HG02852 (cell line): ENCODE measurements at regions not wholly inside any gene's neighbourhood (a gene's known extent, or its start where the extent isn't known, plus 50 kb on each side); places are given as distances from the start of the nearest gene placed in this dataset.
"Not testable (repeated sequence)": the region's sequence is repeated elsewhere in the genome, so short reads cannot be mapped to it uniquely, and the experiment has no call there.

ENCODE experiments used
- ATAC-seq: cut with Tn5 transposase; IDR thresholded peaks from one replicate; pipeline ENCODE4 v1.9.1; 2021; ENCODE audit warnings: mild to moderate bottlenecking, moderate library complexity; ENCODE audit not compliant: unreplicated experiment

GRCh38 chr5:17120209-17120608, 97.2 kb upstream of the BASP1 start:
- no peak for ATAC-seq

GRCh38 chr5:17121776-17122175, 95.7 kb upstream of the BASP1 start:
- ATAC-seq: no peak

- no peak for ATAC-seq
Measured at GRCh38 chr5:17123010-17123409, 94.4 kb upstream of the BASP1 start.

- ATAC-seq: not testable (repeated sequence)
Measured at GRCh38 chr5:17123773-17124172, 93.7 kb upstream of the BASP1 start.

DNA sequence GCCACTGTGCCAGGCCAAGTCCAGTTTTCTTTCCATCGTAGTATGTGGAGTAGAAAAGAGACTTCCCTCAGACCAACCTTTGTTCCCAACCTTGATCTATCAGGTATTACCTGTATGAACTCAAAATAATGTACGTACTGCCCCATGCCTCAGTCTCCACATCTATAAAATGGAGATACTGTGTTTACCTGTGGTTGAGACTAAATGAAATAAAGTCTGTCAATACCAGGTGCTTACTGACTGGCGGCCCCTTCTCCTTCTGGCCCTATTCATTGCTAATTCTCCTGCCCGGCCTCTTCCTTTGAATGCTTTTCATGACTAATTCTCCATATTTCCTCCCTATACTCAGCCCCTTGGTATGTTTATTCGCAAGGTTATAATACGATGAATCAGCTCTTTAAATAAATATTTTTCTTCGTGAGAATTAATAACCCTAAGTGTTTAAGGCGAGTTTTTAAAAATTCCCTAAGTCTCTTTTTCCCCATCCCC, 89.6 kb upstream of the BASP1 start:
- ATAC-seq: no peak

DNA sequence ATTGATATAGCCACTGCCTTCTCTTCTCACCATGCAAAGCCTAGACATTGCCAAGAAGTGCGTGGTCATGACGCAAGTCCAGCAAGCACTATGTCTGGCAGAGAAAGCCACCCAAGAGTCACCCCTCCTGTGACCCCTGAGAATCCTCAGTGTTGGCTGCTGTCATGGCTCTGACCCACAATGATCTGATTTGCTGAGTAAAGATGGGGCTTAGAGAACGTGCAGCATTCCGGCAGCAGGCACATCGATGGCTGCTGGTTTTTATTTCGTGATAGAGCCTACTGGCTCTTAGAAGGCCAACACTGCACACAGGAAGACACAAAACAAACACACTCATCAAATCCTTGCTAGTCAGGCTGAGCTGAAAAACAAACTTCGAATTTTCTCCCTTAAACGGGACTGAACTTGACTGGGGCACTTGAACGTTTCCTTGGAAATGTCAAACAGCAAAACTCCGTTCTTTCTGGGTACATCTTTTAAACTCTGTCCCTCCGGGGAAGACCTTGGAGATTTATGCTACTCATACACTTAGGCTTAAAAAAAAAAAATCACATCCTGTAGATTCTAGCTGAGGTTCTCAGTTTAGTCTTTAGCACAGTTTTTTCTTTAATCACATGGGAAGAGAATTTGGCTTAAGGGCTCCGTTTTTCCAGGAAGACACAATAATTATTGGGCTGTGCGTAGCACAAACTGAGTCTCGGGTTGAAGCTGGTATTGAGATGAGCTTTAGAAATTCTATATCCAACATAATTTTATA, 88.2 kb upstream of the BASP1 start:
- no peak for ATAC-seq

DNA sequence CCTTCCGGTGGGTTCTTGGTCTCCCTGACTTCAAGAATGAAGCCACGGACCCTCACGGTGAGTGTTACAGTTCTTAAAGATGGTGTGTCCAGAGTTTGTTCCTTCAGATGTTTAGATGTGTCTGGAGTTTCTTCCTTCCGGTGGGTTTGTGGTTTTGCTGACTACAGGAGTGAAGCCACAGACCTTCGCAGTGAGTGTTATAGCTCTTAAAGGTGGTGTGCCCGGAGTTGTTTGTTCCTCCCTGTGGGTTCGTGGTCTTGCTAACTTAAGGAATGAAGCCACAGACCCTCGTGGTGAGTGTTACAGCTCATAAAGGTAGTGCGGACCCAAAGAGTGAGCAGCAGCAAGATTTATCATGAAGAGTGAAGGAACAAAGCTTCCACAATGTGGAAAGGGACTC, 87.1 kb upstream of the BASP1 start:
- not testable (repeated sequence) for ATAC-seq

DNA sequence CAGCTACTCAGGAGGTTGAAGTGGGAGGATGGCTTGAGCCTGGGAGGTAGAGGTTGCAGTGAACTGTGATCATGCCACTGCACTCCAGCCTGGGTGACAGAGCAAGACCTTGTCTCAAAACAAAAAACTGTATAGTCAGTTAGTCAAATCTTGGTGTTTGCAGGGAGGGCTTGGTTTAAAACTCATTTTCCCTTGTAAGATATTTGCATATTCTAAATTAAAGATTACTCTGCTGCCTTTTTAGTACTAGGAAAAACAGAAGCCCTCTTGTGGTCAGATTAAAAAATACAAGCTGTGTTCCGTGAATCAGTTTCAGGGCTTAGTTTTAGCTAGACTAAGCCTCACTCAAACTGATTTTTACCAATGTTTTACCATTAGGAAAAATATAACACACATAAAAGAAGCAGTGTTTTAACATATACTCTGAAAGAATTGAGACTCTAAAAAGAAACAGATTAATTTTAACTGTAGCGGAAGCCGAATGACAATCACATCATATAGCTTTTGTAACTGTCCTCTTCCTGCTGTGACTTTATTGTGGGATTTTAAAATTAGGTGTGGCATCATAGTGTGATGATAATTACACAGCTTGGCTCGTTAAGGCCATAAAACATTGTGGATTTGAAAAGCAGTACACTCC, 84.9 kb upstream of the BASP1 start:
- peak; percentile 61 for ATAC-seq

DNA sequence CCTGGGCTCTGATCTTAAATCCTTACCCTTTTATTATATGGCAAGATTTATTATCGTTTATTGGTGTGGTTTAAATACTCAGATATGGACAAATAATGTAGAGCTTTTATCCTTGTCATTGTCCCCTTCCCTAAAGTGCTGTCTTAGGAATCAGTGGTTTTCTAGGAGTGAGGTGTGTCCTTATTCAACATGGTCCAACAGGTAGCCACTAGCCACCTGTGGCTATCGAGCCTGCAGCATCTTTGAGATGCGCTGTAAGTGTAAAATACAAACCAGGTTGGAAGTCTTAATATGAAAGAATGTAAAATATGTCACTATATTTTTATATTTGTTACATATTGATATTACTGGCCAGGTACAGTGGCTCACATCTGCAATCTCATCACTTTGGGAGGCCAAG, 82.4 kb upstream of the BASP1 start:
- no peak for ATAC-seq

DNA sequence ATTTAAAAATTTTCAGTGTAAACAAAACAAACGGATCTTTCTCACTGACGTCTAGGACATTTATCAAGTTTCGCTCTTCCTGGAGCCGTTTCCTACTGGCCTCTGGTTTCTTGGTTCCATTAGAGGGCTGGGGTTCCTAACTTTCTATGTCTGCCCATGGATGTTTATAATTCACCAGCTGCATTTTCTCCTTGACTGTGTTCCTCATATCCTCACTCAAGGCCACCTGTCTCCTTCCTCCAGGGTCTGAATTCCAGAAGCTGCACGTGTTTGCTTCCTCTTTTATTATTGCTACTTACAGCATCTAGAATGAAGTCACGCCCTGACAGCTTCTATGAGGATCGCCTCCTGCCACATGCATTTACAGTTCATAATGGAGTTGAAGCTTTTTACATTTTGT, 74.1 kb upstream of the BASP1 start:
- no peak for ATAC-seq

- no peak for ATAC-seq
Measured at GRCh38 chr5:17146280-17146841, 71.1 kb upstream of the BASP1 start.

DNA sequence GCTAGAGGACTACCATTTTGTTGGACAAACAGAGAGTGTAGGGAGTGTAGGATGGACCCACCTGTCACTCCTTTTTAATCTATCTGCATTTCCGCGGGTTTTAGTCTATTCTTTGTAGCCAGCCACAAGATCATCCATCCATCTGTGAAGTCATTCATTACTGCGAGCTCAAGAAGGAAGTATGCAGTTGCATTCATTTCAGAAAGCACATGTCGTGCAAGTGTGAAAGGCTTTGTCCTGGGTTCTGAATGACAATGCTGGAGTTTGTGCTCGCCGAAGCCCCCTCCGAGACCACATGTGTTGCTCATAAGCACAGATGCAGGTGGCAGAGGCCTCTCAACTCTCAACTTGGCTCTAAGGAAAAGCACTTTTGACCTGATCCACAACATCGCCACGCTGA, 70.3 kb upstream of the BASP1 start:
- ATAC-seq: no peak

- no peak for ATAC-seq
Measured at GRCh38 chr5:17147617-17148016, 69.8 kb upstream of the BASP1 start.

GRCh38 chr5:17148481-17148880, 69.0 kb upstream of the BASP1 start:
- ATAC-seq: no peak

- no peak for ATAC-seq
Measured at GRCh38 chr5:17149786-17150185, 67.6 kb upstream of the BASP1 start.

DNA sequence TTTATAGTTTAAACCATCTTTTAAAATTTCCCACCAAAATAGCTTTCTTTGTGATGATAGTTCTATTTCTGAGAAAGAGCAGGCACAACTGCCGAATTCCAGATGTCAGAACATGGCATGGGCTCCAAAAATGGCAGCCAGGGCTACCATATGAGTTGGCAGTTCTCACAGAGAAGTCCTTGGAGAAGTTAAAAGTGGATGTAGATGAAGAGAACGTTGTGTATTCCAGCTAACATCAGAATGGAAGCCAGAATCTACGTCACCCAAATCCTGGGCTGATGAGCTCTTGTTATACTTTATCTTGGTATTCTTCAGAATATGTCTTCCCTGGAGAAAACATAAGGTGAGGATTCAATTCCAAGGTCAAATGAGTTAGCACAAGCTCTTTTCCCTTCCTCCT, 66.9 kb upstream of the BASP1 start:
- ATAC-seq: no peak

GRCh38 chr5:17151686-17152085, 65.7 kb upstream of the BASP1 start:
- no peak for ATAC-seq

GRCh38 chr5:17154211-17154996, 63.0 kb upstream of the BASP1 start:
- ATAC-seq: no peak

DNA sequence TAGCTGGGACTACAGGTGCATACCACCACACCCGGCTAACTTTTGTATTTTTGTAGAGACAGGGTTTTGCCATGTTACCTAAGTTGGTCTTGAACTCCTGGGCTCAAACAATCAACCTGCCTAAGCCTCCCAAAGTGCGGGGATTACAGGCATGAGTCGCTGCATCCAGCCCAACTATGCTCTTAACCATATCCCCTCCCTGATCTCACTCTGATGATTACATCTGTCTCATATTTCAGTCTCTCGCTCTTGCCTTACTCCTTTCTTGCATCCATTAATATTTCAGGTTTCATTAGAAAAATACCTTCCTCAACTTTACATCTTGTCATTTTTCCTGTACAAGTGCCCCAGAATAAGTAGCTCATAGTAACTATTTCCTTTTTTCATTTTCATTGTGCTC, 61.0 kb upstream of the BASP1 start:
- no peak for ATAC-seq

- ATAC-seq: no peak
Measured at GRCh38 chr5:17157294-17157693, 60.1 kb upstream of the BASP1 start.

GRCh38 chr5:17157916-17158529, 59.4 kb upstream of the BASP1 start:
- ATAC-seq: no peak
